ENCODE measurements at regions not wholly inside any gene's neighbourhood (a gene's known extent, or its start where the extent isn't known, plus 50 kb on each side); places are given as distances from the start of the nearest gene placed in this dataset.

- ATAC-seq (no peak), DNase-seq (ENCODE audit: low read depth, low spot score) (no peak)
- H3K27ac ChIP-seq (ENCODE audit: low read length): no peak overlapping the region
- no peaks in the 10 kb centered on the region for H3K36me3 ChIP-seq (ENCODE audit: control insufficient read depth, insufficient read depth, low read length)
- BruUV-seq (replicated peaks): no TSS peak
- in situ Hi-C loops (cut with HindIII; ENCODE audit: low pct_unique_long_range_greater_than_20kb, low sequenced_read_pairs) (no loop called here), intact Hi-C loops (cut with micrococcal nuclease; ENCODE audit: unreplicated experiment) (no loop called here)
- H3K4me3 ChIP-seq (ENCODE audit: low read depth in 2 of 2, low read length in 2 of 2): no peak overlapping the region
- TF ChIP-seq POLR2AphosphoS5 (IDR thresholded peaks at IDR 0.05; ENCODE audit: low read depth, low read length) (no peak), SIN3A (IDR thresholded peaks at IDR 0.05; ENCODE audit: borderline replicate concordance, insufficient read depth, low read depth, low read length) (no peak), TCF7L2 (IDR thresholded peaks at IDR 0.05; ENCODE audit: low read depth, low read length) (no peak)
- TF ChIP-seq, protein P1, sequence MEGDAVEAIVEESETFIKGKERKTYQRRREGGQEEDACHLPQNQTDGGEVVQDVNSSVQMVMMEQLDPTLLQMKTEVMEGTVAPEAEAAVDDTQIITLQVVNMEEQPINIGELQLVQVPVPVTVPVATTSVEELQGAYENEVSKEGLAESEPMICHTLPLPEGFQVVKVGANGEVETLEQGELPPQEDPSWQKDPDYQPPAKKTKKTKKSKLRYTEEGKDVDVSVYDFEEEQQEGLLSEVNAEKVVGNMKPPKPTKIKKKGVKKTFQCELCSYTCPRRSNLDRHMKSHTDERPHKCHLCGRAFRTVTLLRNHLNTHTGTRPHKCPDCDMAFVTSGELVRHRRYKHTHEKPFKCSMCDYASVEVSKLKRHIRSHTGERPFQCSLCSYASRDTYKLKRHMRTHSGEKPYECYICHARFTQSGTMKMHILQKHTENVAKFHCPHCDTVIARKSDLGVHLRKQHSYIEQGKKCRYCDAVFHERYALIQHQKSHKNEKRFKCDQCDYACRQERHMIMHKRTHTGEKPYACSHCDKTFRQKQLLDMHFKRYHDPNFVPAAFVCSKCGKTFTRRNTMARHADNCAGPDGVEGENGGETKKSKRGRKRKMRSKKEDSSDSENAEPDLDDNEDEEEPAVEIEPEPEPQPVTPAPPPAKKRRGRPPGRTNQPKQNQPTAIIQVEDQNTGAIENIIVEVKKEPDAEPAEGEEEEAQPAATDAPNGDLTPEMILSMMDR (IDR thresholded peaks at IDR 0.05): no peak
- TF ChIP-seq, protein P2, sequence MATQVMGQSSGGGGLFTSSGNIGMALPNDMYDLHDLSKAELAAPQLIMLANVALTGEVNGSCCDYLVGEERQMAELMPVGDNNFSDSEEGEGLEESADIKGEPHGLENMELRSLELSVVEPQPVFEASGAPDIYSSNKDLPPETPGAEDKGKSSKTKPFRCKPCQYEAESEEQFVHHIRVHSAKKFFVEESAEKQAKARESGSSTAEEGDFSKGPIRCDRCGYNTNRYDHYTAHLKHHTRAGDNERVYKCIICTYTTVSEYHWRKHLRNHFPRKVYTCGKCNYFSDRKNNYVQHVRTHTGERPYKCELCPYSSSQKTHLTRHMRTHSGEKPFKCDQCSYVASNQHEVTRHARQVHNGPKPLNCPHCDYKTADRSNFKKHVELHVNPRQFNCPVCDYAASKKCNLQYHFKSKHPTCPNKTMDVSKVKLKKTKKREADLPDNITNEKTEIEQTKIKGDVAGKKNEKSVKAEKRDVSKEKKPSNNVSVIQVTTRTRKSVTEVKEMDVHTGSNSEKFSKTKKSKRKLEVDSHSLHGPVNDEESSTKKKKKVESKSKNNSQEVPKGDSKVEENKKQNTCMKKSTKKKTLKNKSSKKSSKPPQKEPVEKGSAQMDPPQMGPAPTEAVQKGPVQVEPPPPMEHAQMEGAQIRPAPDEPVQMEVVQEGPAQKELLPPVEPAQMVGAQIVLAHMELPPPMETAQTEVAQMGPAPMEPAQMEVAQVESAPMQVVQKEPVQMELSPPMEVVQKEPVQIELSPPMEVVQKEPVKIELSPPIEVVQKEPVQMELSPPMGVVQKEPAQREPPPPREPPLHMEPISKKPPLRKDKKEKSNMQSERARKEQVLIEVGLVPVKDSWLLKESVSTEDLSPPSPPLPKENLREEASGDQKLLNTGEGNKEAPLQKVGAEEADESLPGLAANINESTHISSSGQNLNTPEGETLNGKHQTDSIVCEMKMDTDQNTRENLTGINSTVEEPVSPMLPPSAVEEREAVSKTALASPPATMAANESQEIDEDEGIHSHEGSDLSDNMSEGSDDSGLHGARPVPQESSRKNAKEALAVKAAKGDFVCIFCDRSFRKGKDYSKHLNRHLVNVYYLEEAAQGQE (IDR thresholded peaks at IDR 0.05; ENCODE audit: insufficient read depth in 1 of 2, low read depth in 2 of 2, low read length in 1 of 2): no peak
- POLR2A ChIA-PET: interaction anchor here (0.6 kb wide), 1 partner anchor 296 kb away, joined by 3 read pairs; no protein-coding TSS in a partner anchor
- CTCF ChIA-PET: interaction anchor here (0.6 kb wide), 1 partner anchor 331 kb away, joined by 4 read pairs; no protein-coding TSS in a partner anchor
- H3K4me1 ChIP-seq (ENCODE audit: control insufficient read depth, insufficient read depth, low read length): peaks cover 10% of the 10 kb centered on the region
- H3K27me3 ChIP-seq (ENCODE audit: control insufficient read depth, insufficient read depth, low read length): no peaks in the 10 kb centered on the region
- no peaks in the 10 kb centered on the region for H3K9me3 ChIP-seq (ENCODE audit: control insufficient read depth, insufficient read depth, low read depth, low read length)
Measured at GRCh38 chr3:72407766-72408165, 440.5 kb downstream of the SHQ1 start.

DNA sequence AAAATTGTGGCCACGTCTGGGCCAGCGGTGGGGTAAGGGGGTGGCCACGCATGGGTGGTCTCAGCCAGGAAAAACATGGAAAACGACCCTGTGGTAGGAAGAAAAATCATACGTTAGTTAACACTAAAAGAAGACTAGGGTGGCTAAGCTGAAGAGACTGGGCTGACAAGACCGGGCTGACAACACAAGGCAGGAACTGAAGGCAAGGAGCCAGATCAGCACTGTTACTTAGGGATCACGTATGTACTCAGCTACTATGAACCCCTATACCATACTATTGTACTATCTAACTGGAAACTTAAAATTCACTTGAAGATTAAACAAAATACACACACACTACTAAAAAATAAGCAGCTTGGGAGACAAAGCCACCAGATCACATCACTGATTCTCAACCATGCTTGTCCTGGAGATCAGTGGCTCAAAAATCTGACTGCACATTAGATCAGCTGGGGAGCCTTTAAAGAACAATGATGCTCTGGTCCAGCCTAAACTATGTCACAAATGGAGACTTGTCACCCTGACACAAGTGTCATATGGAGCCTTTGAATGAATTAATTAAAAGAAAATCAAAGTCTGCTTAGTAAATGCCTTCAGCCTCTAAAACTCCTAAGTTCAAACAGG lies 442.2 kb downstream of the SHQ1 start:
- CTCF ChIA-PET: no interaction called here
- Histone ChIP-seq H3K4me3 (ENCODE audit: low read depth in 2 of 2, low read length in 2 of 2) (no peak overlapping the region), H3K36me3 (ENCODE audit: control insufficient read depth, insufficient read depth, low read length) (no peaks in the 10 kb centered on the region), H3K9me3 (ENCODE audit: control insufficient read depth, insufficient read depth, low read depth, low read length) (no peaks in the 10 kb centered on the region), H3K4me1 (ENCODE audit: control insufficient read depth, insufficient read depth, low read length) (peaks cover under 1% of the 10 kb centered on the region), H3K27ac (ENCODE audit: low read length) (no peak overlapping the region), H3K27me3 (ENCODE audit: control insufficient read depth, insufficient read depth, low read length) (no peaks in the 10 kb centered on the region)
- TF ChIP-seq TCF7L2 (IDR thresholded peaks at IDR 0.05; ENCODE audit: low read depth, low read length) (no peak), POLR2AphosphoS5 (IDR thresholded peaks at IDR 0.05; ENCODE audit: low read depth, low read length) (no peak), SIN3A (IDR thresholded peaks at IDR 0.05; ENCODE audit: borderline replicate concordance, insufficient read depth, low read depth, low read length) (no peak)
- TF ChIP-seq, protein P1 (IDR thresholded peaks at IDR 0.05): no peak
- TF ChIP-seq, protein P2 (IDR thresholded peaks at IDR 0.05; ENCODE audit: insufficient read depth in 1 of 2, low read depth in 2 of 2, low read length in 1 of 2): no peak
- in situ Hi-C loops (cut with HindIII; ENCODE audit: low pct_unique_long_range_greater_than_20kb, low sequenced_read_pairs) (no loop called here), intact Hi-C loops (cut with micrococcal nuclease; ENCODE audit: unreplicated experiment) (no loop called here)
- ATAC-seq (no peak), DNase-seq (ENCODE audit: low read depth, low spot score) (no peak)
- POLR2A ChIA-PET: interaction anchor here (0.6 kb wide), 1 partner anchor 16 kb away, joined by 3 read pairs; no protein-coding TSS in a partner anchor
- BruUV-seq (replicated peaks): no TSS peak
